Peyer's patch (tissue), 4 donors: ENCODE measurements at regions not wholly inside any gene's neighbourhood (a gene's known extent, or its start where the extent isn't known, plus 50 kb on each side); places are given as distances from the start of the nearest gene placed in this dataset.

Source experiments
- POLR2A ChIP-seq, 2 donors: fragments of 450-650 bp; IDR thresholded peaks; one replicate each; pipeline ENCODE4 v1.5.1; 2017; ENCODE audit warnings: antibody characterized with exemption in 2 of 2, mild to moderate bottlenecking in 2 of 2, moderate library complexity in 2 of 2
- TF ChIP-seq, protein P1 (sequence below), 6 experiments: fragments of 450-650 bp in 4 of 6; fragments of 200-600 bp in 2 of 6; sonication (generic) in 1 of 6; IDR thresholded peaks; one replicate each; pipeline ENCODE4 v1.5.1; 2017 to 2019; ENCODE audit warnings: antibody characterized with exemption in 6 of 6, mild to moderate bottlenecking in 3 of 6, moderate library complexity in 1 of 6

DNA sequence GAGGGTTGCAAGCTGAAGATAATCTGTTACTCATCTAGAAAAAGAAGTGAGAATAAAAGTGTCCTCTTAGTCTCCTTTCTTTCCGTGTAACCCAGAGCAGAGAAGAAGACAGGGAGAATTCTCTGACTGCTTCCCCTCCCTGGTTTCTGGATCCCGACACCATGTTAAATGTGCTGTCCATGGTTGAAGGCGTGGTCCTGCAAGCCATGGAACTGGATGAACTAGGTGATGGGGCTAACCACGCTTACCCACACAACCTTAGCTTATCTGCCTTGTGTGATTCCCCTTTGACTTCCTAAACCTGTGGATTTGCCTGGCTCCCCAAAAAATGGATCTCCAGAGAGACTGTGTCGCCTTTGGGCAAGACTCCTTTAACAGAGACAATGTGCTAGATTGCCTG is 907.6 kb downstream of the FSTL5 start:
- TF ChIP-seq, protein P1, sequence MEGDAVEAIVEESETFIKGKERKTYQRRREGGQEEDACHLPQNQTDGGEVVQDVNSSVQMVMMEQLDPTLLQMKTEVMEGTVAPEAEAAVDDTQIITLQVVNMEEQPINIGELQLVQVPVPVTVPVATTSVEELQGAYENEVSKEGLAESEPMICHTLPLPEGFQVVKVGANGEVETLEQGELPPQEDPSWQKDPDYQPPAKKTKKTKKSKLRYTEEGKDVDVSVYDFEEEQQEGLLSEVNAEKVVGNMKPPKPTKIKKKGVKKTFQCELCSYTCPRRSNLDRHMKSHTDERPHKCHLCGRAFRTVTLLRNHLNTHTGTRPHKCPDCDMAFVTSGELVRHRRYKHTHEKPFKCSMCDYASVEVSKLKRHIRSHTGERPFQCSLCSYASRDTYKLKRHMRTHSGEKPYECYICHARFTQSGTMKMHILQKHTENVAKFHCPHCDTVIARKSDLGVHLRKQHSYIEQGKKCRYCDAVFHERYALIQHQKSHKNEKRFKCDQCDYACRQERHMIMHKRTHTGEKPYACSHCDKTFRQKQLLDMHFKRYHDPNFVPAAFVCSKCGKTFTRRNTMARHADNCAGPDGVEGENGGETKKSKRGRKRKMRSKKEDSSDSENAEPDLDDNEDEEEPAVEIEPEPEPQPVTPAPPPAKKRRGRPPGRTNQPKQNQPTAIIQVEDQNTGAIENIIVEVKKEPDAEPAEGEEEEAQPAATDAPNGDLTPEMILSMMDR (IDR thresholded peaks at IDR 0.05): no peak
- TF ChIP-seq POLR2A (IDR thresholded peaks at IDR 0.05): no peak
